GM21381 (cell line): ENCODE measurements at regions not wholly inside any gene's neighbourhood (a gene's known extent, or its start where the extent isn't known, plus 50 kb on each side); places are given as distances from the start of the nearest gene placed in this dataset.
"Not testable (repeated sequence)": the region's sequence is repeated elsewhere in the genome, so short reads cannot be mapped to it uniquely, and the experiment has no call there.

ENCODE experiments used
- ATAC-seq: cut with Tn5 transposase; IDR thresholded peaks from one replicate; pipeline ENCODE4 v1.9.1; 2021; ENCODE audit warnings: mild to moderate bottlenecking, moderate library complexity; ENCODE audit not compliant: unreplicated experiment

GRCh38 chr3:177687291-177687690, 490.0 kb upstream of the TBL1XR1 start:
- no peak for ATAC-seq

GRCh38 chr3:177688152-177688551, 490.9 kb upstream of the TBL1XR1 start:
- ATAC-seq: no peak

GRCh38 chr3:177689077-177689476, 491.8 kb upstream of the TBL1XR1 start:
- ATAC-seq: no peak

GRCh38 chr3:177689869-177690268, 492.6 kb upstream of the TBL1XR1 start:
- ATAC-seq: no peak

- no peak for ATAC-seq
Observed at GRCh38 chr3:177690306-177690705, 493.0 kb upstream of the TBL1XR1 start.

- no peak for ATAC-seq
Observed at GRCh38 chr3:177692304-177692975, 495.2 kb upstream of the TBL1XR1 start.

GRCh38 chr3:177693616-177694264, 496.5 kb upstream of the TBL1XR1 start:
- no peak for ATAC-seq

- no peak for ATAC-seq
Observed at GRCh38 chr3:177694316-177694715, 497.0 kb upstream of the TBL1XR1 start.

- ATAC-seq: no peak
Observed at GRCh38 chr3:177694951-177695350, 497.7 kb upstream of the TBL1XR1 start.

- no peak for ATAC-seq
Observed at GRCh38 chr3:177700117-177700516, 502.8 kb upstream of the TBL1XR1 start.

- no peak for ATAC-seq
Observed at GRCh38 chr3:177703788-177704187, 506.5 kb upstream of the TBL1XR1 start.

GRCh38 chr3:177705976-177706823, 508.9 kb upstream of the TBL1XR1 start:
- ATAC-seq: no peak

- not testable (repeated sequence) for ATAC-seq
Observed at GRCh38 chr3:177709470-177709869, 512.2 kb upstream of the TBL1XR1 start.

- ATAC-seq: no peak
Observed at GRCh38 chr3:177710506-177710905, 513.2 kb upstream of the TBL1XR1 start.

GRCh38 chr3:177711637-177712036, 514.4 kb upstream of the TBL1XR1 start:
- ATAC-seq: no peak

GRCh38 chr3:177713928-177714900, 516.9 kb upstream of the TBL1XR1 start:
- ATAC-seq: no peak

GRCh38 chr3:177714945-177715344, 517.7 kb upstream of the TBL1XR1 start:
- no peak for ATAC-seq

GRCh38 chr3:177715980-177716379, 518.7 kb upstream of the TBL1XR1 start:
- ATAC-seq: no peak

- ATAC-seq: not testable (repeated sequence)
Observed at GRCh38 chr3:177720927-177721326, 523.6 kb upstream of the TBL1XR1 start.
